Smooth muscle cell of the brain vasculature (primary cell): ENCODE measurements at regions not wholly inside any gene's neighbourhood (a gene's known extent, or its start where the extent isn't known, plus 50 kb on each side); places are given as distances from the start of the nearest gene placed in this dataset.

Experiments used
- DNase-seq: peaks from one replicate; pipeline ENCODE4 v3.0.0-alpha.2; 2012; ENCODE audit warnings: low read depth, low spot score

DNA sequence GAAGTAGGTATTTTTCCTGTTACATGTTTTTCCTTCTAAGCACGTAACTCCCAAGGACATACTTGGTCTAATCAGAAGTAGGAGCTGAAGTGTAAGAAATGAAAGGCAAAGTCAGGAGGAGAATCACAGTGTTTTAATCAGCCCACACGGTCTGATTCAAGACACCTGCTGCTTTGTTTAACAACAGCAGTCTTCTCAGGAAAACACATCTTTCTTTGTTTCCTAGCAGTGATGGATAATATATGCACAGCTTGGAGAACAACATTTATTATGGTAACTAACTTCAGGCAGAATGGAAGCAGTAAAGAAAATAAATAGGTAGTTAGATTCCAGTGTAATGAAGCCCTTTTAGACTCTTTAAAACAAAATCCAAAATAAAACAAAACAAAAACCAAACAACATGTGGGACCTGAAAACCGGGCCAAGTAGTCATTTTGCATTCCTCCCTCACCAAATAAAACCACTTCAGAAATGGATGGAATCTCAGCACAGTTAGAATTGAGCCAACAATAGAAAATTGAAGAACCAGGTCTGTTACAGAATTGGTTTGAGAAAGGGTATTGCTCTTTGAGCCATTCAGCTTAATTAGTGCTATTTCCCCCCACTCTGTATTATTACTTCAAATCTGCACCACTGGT, 61.1 kb upstream of the UGP2 start:
- DNase-seq: no peak

DNA sequence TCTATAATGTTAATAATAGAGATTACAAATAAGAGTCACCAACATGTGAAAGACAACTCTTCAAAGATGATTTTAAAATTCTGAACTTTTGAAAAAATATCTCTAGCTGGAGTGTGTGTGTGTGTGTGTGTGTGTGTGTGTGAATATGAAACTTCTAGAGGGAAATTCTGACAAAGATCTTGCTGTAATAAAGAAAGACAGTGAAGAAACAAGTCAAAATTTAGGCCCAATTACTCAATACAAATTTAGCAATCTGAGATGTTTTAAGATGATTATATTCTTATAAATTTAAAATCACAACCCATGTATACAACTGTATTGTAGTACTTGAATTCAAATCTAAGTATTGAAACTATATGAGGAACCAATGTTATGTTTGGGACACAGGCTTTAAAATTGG, 57.2 kb upstream of the UGP2 start:
- DNase-seq: no peak

DNA sequence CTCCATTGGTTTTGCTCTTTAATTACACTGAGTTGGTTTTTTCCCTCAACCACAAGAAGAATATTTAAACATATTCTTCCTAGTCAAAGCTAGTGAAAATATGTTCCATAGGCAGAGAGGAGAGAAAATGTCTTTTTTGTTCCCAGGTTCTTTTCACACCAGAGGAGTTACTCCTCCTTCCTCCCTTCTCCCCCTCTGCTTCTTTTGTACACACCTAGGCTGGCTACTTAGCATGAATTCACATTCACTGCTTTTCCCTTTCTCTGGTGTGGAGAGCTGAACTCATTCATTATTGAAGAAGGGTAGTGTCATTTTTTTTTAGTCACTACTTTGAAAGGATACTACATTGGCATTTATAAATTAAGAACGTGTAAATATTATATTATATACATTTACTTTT, 56.6 kb upstream of the UGP2 start:
- no peak for DNase-seq

DNA sequence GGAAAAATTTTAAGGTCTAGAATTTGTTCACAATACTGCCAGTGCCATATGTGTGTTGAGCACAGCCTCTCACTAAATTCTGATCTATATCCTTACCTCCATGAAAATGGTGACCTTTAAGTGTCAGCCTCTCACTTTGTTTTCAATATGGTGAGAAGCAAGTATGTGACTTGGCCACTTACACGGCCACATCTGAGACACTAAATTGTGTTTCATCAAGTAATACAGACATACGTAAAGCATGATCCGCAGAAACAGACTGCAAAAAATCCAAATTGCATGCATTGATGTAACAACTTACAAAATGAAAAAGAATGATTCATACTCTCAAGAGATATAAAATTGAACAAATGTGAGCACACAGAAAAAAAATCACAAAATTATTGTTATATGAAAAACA, 55.2 kb upstream of the UGP2 start:
- DNase-seq: no peak

DNA sequence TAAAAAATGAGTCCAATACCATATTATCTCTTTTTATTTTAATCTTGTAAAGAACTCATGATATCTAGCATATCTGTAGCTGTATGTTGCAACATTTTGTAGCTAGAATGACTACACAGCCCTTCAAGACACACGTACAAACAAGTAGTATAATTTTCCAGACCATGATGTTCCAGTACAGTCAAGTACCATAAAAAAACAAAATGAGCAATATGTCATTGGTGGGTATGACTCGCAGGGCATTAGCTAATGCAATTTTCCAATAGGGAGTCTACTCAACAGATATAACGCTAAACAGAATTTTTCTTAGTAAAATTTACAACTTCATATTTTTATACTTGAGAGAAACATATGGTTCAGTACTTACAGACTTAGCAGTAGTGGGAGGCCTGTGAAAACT, 53.6 kb upstream of the UGP2 start:
- DNase-seq: no peak

DNA sequence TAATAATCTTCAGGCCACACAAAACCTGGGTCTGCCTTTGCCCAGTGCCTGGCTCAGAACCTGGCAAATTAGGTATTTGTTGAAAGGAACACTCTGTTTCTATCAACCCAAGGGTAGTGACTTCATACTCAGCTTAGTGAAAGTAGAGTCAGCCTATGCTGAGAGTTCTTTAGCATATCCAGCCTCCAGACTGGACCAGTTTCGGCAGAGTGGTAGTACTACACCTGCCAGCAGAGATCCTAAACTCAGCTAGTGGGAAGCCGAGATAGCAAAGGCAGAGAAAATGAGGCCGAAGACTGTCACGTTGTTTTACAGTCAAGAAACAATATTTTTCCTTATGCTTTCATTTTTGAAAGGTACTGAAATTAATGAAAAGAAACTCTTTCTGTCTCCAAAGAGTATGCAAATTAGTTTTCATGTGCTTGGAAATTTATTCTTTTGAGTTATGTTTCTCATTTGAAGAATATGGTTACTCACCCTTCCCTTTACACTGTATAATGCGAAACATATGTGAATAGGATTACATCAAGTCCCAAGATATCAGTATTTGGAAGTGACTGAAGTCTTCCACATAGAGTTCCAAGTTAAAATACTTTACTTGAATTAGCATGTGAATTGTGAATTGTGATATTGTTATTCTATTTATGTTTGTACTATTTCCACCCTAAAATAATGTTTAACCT, 52.2 kb upstream of the UGP2 start:
- no peak for DNase-seq

DNA sequence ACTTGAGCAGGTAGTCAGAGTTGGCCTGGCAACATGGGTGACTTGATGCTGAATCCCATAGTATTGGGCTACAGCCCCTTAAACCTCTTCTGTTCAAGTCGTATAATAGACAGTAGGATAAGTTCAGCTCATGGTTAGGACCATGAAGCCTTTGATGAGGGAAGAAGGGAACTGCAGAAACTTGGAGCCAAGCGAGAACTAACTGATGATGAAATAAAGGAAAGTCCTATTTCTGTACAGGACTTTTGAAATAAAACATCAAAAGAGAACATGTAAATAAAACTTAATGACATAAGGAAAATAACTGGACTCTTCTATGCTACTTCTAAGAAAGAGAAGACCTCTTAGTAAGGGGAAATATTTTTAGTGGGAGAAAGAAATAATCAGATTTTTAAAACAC, 51.2 kb upstream of the UGP2 start:
- no peak for DNase-seq

DNA sequence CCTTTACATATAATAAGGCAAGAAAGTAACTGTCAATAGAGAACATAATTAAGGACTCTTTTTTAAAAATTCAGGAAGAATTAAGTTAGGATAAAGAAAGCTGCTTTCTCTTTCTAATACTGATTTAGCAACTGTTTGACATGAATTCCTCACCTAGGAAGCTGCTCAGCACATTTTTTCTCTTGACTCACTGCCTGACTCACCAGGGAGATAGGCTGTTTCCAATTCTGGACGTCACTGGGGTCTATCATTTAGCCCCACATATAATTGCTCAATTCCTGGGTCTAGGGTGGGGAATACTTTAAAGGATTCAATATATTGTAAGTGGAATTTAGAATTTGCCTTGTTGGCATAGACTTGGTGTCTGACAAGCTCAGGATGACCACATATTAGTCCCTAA, 50.8 kb upstream of the UGP2 start:
- peak; percentile 20 for DNase-seq

DNA sequence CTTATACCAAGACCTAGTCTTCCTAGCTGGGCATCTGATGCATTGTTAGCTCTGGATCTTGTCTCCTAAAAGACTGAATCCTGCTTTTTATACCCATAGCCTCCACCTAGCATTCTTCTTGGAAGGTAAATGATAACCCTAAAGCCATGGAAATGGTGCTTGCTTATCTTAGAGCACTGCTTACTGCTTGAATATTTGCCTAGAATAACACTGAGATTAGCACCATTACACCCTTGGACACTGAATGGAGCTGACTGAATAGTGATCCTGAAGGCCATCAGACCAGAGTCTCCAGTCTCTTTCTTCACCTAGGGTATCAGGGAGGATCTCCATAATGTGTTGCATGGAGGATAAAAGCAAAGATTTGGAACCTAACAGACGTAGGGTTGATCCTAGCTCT, 50.3 kb upstream of the UGP2 start:
- no peak for DNase-seq
